ELF-1 (cell line): ENCODE measurements at regions not wholly inside any gene's neighbourhood (a gene's known extent, or its start where the extent isn't known, plus 50 kb on each side); places are given as distances from the start of the nearest gene placed in this dataset.

Experiments used
- DNase-seq: peaks from one replicate; pipeline ENCODE4 v3.0.0-alpha.2; 2016; ENCODE audit warnings: low read depth, low spot score

- no peak for DNase-seq
Observed at GRCh38 chr7:41103331-41103730, 599.6 kb downstream of the INHBA start.

- DNase-seq, result no peak
Observed at GRCh38 chr7:41098846-41099245, 604.0 kb downstream of the INHBA start.

GRCh38 chr7:41098402-41098801 lies 604.5 kb downstream of the INHBA start:
- DNase-seq, result no peak

GRCh38 chr7:41097501-41097900 lies 605.4 kb downstream of the INHBA start:
- DNase-seq, result no peak

- no peak for DNase-seq
Observed at GRCh38 chr7:41096917-41097316, 606.0 kb downstream of the INHBA start.

- DNase-seq, result no peak
Observed at GRCh38 chr7:41093141-41093540, 609.7 kb downstream of the INHBA start.

GRCh38 chr7:41085244-41085643 lies 617.6 kb downstream of the INHBA start:
- DNase-seq, result no peak

- no peak for DNase-seq
Observed at GRCh38 chr7:41084381-41084780, 618.5 kb downstream of the INHBA start.

- DNase-seq, result no peak
Observed at GRCh38 chr7:41069635-41070034, 633.3 kb downstream of the INHBA start.

GRCh38 chr7:41067576-41067975 lies 635.3 kb downstream of the INHBA start:
- no peak for DNase-seq

GRCh38 chr7:41065663-41066062 lies 637.2 kb downstream of the INHBA start:
- peak; percentile 72 for DNase-seq

- no peak for DNase-seq
Observed at GRCh38 chr7:41063116-41063515, 639.8 kb downstream of the INHBA start.

- DNase-seq, result no peak
Observed at GRCh38 chr7:41060796-41061195, 642.1 kb downstream of the INHBA start.

- no peak for DNase-seq
Observed at GRCh38 chr7:41059796-41060195, 643.1 kb downstream of the INHBA start.

GRCh38 chr7:41058986-41059741 lies 643.7 kb downstream of the INHBA start:
- peak; percentile 68 for DNase-seq

GRCh38 chr7:41054960-41055661 lies 647.8 kb downstream of the INHBA start:
- DNase-seq, result no peak

- DNase-seq, result no peak
Observed at GRCh38 chr7:41053820-41054219, 649.1 kb downstream of the INHBA start.

- no peak for DNase-seq
Observed at GRCh38 chr7:41052736-41053135, 650.2 kb downstream of the INHBA start.

GRCh38 chr7:41052201-41052600 lies 650.7 kb downstream of the INHBA start:
- DNase-seq, result no peak

GRCh38 chr7:41051535-41051934 lies 651.4 kb downstream of the INHBA start:
- DNase-seq, result no peak

- no peak for DNase-seq
Observed at GRCh38 chr7:41051062-41051461, 651.8 kb downstream of the INHBA start.

- no peak for DNase-seq
Observed at GRCh38 chr7:41048771-41049170, 654.1 kb downstream of the INHBA start.

- DNase-seq, result no peak
Observed at GRCh38 chr7:41047789-41048191, 655.1 kb downstream of the INHBA start.
